COLO668 (cell line): ENCODE measurements at regions not wholly inside any gene's neighbourhood (a gene's known extent, or its start where the extent isn't known, plus 50 kb on each side); places are given as distances from the start of the nearest gene placed in this dataset.

Source experiments
- DNase-seq: peaks from one replicate; lab custom pipeline; 2025; ENCODE audit not compliant: unreplicated experiment; lab: John Stamatoyannopoulos, UW

GRCh38 chr14:81829447-81829846, 295.8 kb upstream of the SEL1L start:
- DNase-seq: no peak

GRCh38 chr14:81831128-81831820, 297.6 kb upstream of the SEL1L start:
- DNase-seq: no peak

GRCh38 chr14:81834308-81834707, 300.7 kb upstream of the SEL1L start:
- DNase-seq: no peak

- DNase-seq: no peak
Measured at GRCh38 chr14:81837304-81837703, 303.7 kb upstream of the SEL1L start.

- DNase-seq: no peak
Measured at GRCh38 chr14:81839056-81839455, 305.4 kb upstream of the SEL1L start.

- DNase-seq: no peak
Measured at GRCh38 chr14:81841346-81841745, 307.7 kb upstream of the SEL1L start.

- DNase-seq: no peak
Measured at GRCh38 chr14:81849714-81850113, 316.1 kb upstream of the SEL1L start.

- no peak for DNase-seq
Measured at GRCh38 chr14:81855007-81855406, 321.4 kb upstream of the SEL1L start.

- no peak for DNase-seq
Measured at GRCh38 chr14:81859046-81859445, 325.4 kb upstream of the SEL1L start.

GRCh38 chr14:81868172-81868571, 334.5 kb upstream of the SEL1L start:
- DNase-seq: no peak

GRCh38 chr14:81871706-81872105, 338.1 kb upstream of the SEL1L start:
- no peak for DNase-seq

GRCh38 chr14:81884382-81884781, 350.7 kb upstream of the SEL1L start:
- DNase-seq: no peak

- DNase-seq: no peak
Measured at GRCh38 chr14:81886588-81886987, 352.9 kb upstream of the SEL1L start.

- no peak for DNase-seq
Measured at GRCh38 chr14:81889529-81889928, 355.9 kb upstream of the SEL1L start.

- DNase-seq: no peak
Measured at GRCh38 chr14:81890020-81890419, 356.4 kb upstream of the SEL1L start.

GRCh38 chr14:81903477-81903876, 369.8 kb upstream of the SEL1L start:
- no peak for DNase-seq

- DNase-seq: no peak
Measured at GRCh38 chr14:81927070-81927469, 393.4 kb upstream of the SEL1L start.

- no peak for DNase-seq
Measured at GRCh38 chr14:81931828-81932227, 398.2 kb upstream of the SEL1L start.

- DNase-seq: no peak
Measured at GRCh38 chr14:81936348-81936747, 402.7 kb upstream of the SEL1L start.

GRCh38 chr14:81936902-81937301, 403.2 kb upstream of the SEL1L start:
- no peak for DNase-seq

GRCh38 chr14:81938341-81938740, 404.7 kb upstream of the SEL1L start:
- no peak for DNase-seq

GRCh38 chr14:81940651-81941050, 407.0 kb upstream of the SEL1L start:
- no peak for DNase-seq

GRCh38 chr14:81942071-81942470, 408.4 kb upstream of the SEL1L start:
- no peak for DNase-seq
